ENCODE measurements at regions not wholly inside any gene's neighbourhood (a gene's known extent, or its start where the extent isn't known, plus 50 kb on each side); places are given as distances from the start of the nearest gene placed in this dataset.

DNA sequence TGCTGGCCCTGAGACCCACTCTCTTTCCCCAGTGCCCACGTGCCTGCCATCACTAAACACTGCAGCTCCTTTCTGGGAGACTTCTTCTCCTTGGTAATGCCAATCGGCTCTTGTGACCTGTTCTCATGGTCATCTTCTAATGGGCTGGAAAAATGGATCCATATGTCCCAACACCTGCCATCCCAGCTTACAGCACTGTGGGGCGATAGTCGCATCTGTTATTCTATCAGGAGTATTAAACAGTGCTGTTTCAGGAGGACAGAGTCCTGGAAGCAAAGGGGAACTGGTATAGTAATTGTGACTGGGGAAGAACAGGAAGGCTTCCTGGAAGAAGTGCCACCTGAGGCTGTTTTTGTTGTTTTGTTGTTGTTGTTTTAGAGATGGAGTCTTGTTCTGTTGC lies 411.2 kb downstream of the GLRX3 start:
- TF ChIP-seq, protein P1, sequence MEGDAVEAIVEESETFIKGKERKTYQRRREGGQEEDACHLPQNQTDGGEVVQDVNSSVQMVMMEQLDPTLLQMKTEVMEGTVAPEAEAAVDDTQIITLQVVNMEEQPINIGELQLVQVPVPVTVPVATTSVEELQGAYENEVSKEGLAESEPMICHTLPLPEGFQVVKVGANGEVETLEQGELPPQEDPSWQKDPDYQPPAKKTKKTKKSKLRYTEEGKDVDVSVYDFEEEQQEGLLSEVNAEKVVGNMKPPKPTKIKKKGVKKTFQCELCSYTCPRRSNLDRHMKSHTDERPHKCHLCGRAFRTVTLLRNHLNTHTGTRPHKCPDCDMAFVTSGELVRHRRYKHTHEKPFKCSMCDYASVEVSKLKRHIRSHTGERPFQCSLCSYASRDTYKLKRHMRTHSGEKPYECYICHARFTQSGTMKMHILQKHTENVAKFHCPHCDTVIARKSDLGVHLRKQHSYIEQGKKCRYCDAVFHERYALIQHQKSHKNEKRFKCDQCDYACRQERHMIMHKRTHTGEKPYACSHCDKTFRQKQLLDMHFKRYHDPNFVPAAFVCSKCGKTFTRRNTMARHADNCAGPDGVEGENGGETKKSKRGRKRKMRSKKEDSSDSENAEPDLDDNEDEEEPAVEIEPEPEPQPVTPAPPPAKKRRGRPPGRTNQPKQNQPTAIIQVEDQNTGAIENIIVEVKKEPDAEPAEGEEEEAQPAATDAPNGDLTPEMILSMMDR (conservative IDR thresholded peaks at IDR 0.05) = peak; percentile 53
- no peak for TF ChIP-seq ZFX (IDR thresholded peaks at IDR 0.05)
